Mesothelial cell of epicardium (in vitro differentiated cells): ENCODE measurements at regions not wholly inside any gene's neighbourhood (a gene's known extent, or its start where the extent isn't known, plus 50 kb on each side); places are given as distances from the start of the nearest gene placed in this dataset.

Experiments
- DNase-seq, 2 experiments: peaks; one replicate each; pipeline ENCODE4 v3.0.0; 2021; ENCODE audit warnings: low spot score in 2 of 2; ENCODE audit not compliant: unreplicated experiment in 2 of 2
- H3K27ac Mint-ChIP-seq: 2 replicates; pipeline ENCODE4 v1.8.0; 2021; ENCODE audit warnings: mixed read lengths
- H3K27me3 Mint-ChIP-seq: 2 replicates; pipeline ENCODE4 v1.8.0; 2021; ENCODE audit warnings: low read depth, mixed read lengths
- H3K36me3 Mint-ChIP-seq: 2 replicates; pipeline ENCODE4 v1.8.0; 2021; ENCODE audit warnings: mixed read lengths
- H3K4me1 Mint-ChIP-seq: 2 replicates; pipeline ENCODE4 v1.8.0; 2021; ENCODE audit warnings: mixed read lengths
- H3K4me3 Mint-ChIP-seq: 2 replicates; pipeline ENCODE4 v1.8.0; 2021; ENCODE audit warnings: mild to moderate bottlenecking, moderate library complexity, mixed read lengths
- H3K9me3 Mint-ChIP-seq: 2 replicates; pipeline ENCODE4 v1.8.0; 2021; ENCODE audit warnings: mixed read lengths
- CTCF ChIP-seq: fragments of 200-600 bp; sonication (generic); IDR thresholded peaks from one replicate; pipeline ENCODE4 v1.5.0; 2021; ENCODE audit warnings: antibody characterized with exemption; ENCODE audit not compliant: unreplicated experiment

GRCh38 chr16:26981266-26981938 is 85.3 kb upstream of the C16orf82 start:
- no peak for TF ChIP-seq CTCF
- H3K4me1 Mint-ChIP-seq = no peaks in the 10 kb centered on the region
- H3K9me3 Mint-ChIP-seq = peaks cover 6% of the 10 kb centered on the region
- DNase-seq = no peak
- peaks cover 25% of the 10 kb centered on the region for H3K27me3 Mint-ChIP-seq
- no peak overlapping the region for H3K27ac Mint-ChIP-seq
- no peaks in the 10 kb centered on the region for H3K36me3 Mint-ChIP-seq
- H3K4me3 Mint-ChIP-seq = no peak overlapping the region

- H3K36me3 Mint-ChIP-seq = no peaks in the 10 kb centered on the region
- peaks cover 6% of the 10 kb centered on the region for H3K9me3 Mint-ChIP-seq
- no peak for TF ChIP-seq CTCF
- DNase-seq = no peak
- no peak overlapping the region for H3K4me3 Mint-ChIP-seq
- peaks cover 23% of the 10 kb centered on the region for H3K27me3 Mint-ChIP-seq
- no peak overlapping the region for H3K27ac Mint-ChIP-seq
- H3K4me1 Mint-ChIP-seq = no peaks in the 10 kb centered on the region
Observed at GRCh38 chr16:26982422-26982821, 84.3 kb upstream of the C16orf82 start.

- H3K36me3 Mint-ChIP-seq = no peaks in the 10 kb centered on the region
- H3K9me3 Mint-ChIP-seq = peaks cover 6% of the 10 kb centered on the region
- H3K27me3 Mint-ChIP-seq = peaks cover 23% of the 10 kb centered on the region
- DNase-seq = no peak
- no peak for TF ChIP-seq CTCF
- no peaks in the 10 kb centered on the region for H3K4me1 Mint-ChIP-seq
- H3K4me3 Mint-ChIP-seq = no peak overlapping the region
- no peak overlapping the region for H3K27ac Mint-ChIP-seq
Observed at GRCh38 chr16:26983426-26983825, 83.3 kb upstream of the C16orf82 start.

GRCh38 chr16:26985100-26986065 is 81.3 kb upstream of the C16orf82 start:
- Mint-ChIP-seq H3K9me3 (peaks cover 6% of the 10 kb centered on the region), H3K27ac (no peak overlapping the region), H3K4me3 (no peak overlapping the region), H3K36me3 (no peaks in the 10 kb centered on the region), H3K4me1 (no peaks in the 10 kb centered on the region), H3K27me3 (peaks cover 21% of the 10 kb centered on the region)
- no peak for DNase-seq
- TF ChIP-seq CTCF = no peak

- Mint-ChIP-seq H3K9me3 (peaks cover 6% of the 10 kb centered on the region), H3K27me3 (peaks cover 30% of the 10 kb centered on the region), H3K4me1 (no peaks in the 10 kb centered on the region), H3K36me3 (no peaks in the 10 kb centered on the region), H3K4me3 (no peak overlapping the region), H3K27ac (no peak overlapping the region)
- TF ChIP-seq CTCF = no peak
- DNase-seq = no peak
Observed at GRCh38 chr16:26987597-26988010, 79.1 kb upstream of the C16orf82 start.
